ENCODE measurements at regions not wholly inside any gene's neighbourhood (a gene's known extent, or its start where the extent isn't known, plus 50 kb on each side); places are given as distances from the start of the nearest gene placed in this dataset.

- TF ChIP-seq REST (IDR thresholded peaks at IDR 0.05; ENCODE audit: low read depth, low read length) (no peak), EP300 (IDR thresholded peaks at IDR 0.05; ENCODE audit: borderline replicate concordance in 1 of 2, low read depth in 1 of 2, low read length in 1 of 2) (no peak), RCOR1 (IDR thresholded peaks at IDR 0.05; ENCODE audit: low read length) (no peak)
Measured at GRCh38 chr3:146948985-146949384, 343.8 kb upstream of the PLSCR5 start (continued).

GRCh38 chr3:146948186-146948585, 343.0 kb upstream of the PLSCR5 start:
- Histone ChIP-seq H4K20me1 (ENCODE audit: insufficient read depth) (no peaks in the 10 kb centered on the region), H2AFZ (ENCODE audit: low read depth) (no peak overlapping the region), H3K4me1 (ENCODE audit: control insufficient read depth in 1 of 2, insufficient read depth in 2 of 2, low read depth in 1 of 2, low read length in 1 of 2) (no peaks in the 10 kb centered on the region), H3K9ac (no peak overlapping the region), H3F3A (replicated peaks; ENCODE audit: insufficient read depth) (no peaks in the 10 kb centered on the region), H3K27ac (ENCODE audit: low read depth in 2 of 2, low read length in 1 of 2) (no peak overlapping the region), H3K4me3 (ENCODE audit: low read depth in 2 of 2, low read length in 1 of 2) (no peak overlapping the region), H3K9me3 (no peaks in the 10 kb centered on the region), H3K9me2 (no peaks in the 10 kb centered on the region), H3K36me3 (replicated peaks in 1 of 2; ENCODE audit: control insufficient read depth in 1 of 2, insufficient read depth in 2 of 2, low read length in 1 of 2) (no peaks in the 10 kb centered on the region), H3K27me3 (ENCODE audit: insufficient read depth) (no peaks in the 10 kb centered on the region), H3K4me2 (no peak overlapping the region), H3K79me2 (ENCODE audit: insufficient read depth) (no peaks in the 10 kb centered on the region)
- no peak for DNase-seq
- POLR2A ChIA-PET = no interaction called here
- TF ChIP-seq MAX (IDR thresholded peaks at IDR 0.05; ENCODE audit: low read depth) (no peak), USF2 (IDR thresholded peaks at IDR 0.05; ENCODE audit: borderline replicate concordance, low read depth, low read length) (no peak), TCF12 (IDR thresholded peaks at IDR 0.05) (no peak), USF1 (IDR thresholded peaks at IDR 0.05; ENCODE audit: borderline replicate concordance, low read depth) (no peak), YY1 (IDR thresholded peaks at IDR 0.05; ENCODE audit: low read depth) (no peak), NRF1 (IDR thresholded peaks at IDR 0.05; ENCODE audit: low read depth, low read length) (no peak), RAD21 (IDR thresholded peaks at IDR 0.05; ENCODE audit: low read length) (no peak), NFIC (IDR thresholded peaks at IDR 0.05; ENCODE audit: borderline replicate concordance) (no peak)
- CTCF ChIA-PET = interaction anchor here (2.1 kb wide), 1 partner anchor 10 kb away, joined by 5 read pairs; no protein-coding TSS in a partner anchor
- WGBS (ENCODE audit: low lambda C conversion rate) = 24% methylated on average over 1 of the region's 1 CpG

Measured in SK-N-SH (cell line).